ENCODE measurements at regions not wholly inside any gene's neighbourhood (a gene's known extent, or its start where the extent isn't known, plus 50 kb on each side); places are given as distances from the start of the nearest gene placed in this dataset.

- peak in 2 of 35 experiments; percentile 19 to 23 for DNase-seq
- Histone ChIP-seq H3K4me1 (ENCODE audit: control insufficient read depth in 1 of 2, extremely low read depth in 1 of 2, insufficient read depth in 2 of 2, low read length in 2 of 2) (peaks cover 5 to 36% of the 10 kb centered on the region in 2 experiments), H3K9me3 (no peaks in the 10 kb centered on the region), H3K27ac (ENCODE audit: low read length) (peak overlapping the region; percentile 31), H3K4me3 (ENCODE audit: control insufficient read depth in 1 of 2, extremely low read depth in 1 of 2, low read length in 1 of 2) (no peak overlapping the region), H3K36me3 (ENCODE audit: control insufficient read depth in 2 of 2, extremely low read depth in 1 of 2, insufficient read depth in 1 of 2, low read length in 1 of 2) (no peaks in the 10 kb centered on the region), H3K27me3 (replicated peaks in 1 of 2; ENCODE audit: control insufficient read depth in 2 of 2, extremely low read depth in 1 of 2, insufficient read depth in 2 of 2, low read length in 1 of 2) (no peaks in the 10 kb centered on the region)
- Mint-ChIP-seq H3K4me1 (peaks cover 24 to 48% (median 46%) of the 10 kb centered on the region in 3 donors), H3K36me3 (no peaks in the 10 kb centered on the region), H3K27me3 (peaks cover 0 to 3% of the 10 kb centered on the region in 2 donors), H3K27ac (peak overlapping the region in 1 of 2 donors; percentile 39), H3K9me3 (no peaks in the 10 kb centered on the region), H3K4me3 (peak overlapping the region in 1 of 3 donors; percentile 22)
- CTCF ChIA-PET: no interaction called here
- no peak for ATAC-seq (replicated peaks in 1 of 4)
- WGBS (ENCODE audit: insufficient coverage): 82% methylated on average over 2 of the region's 9 CpGs
- POLR2A ChIA-PET: no interaction called here
These were observed 83.6 kb upstream of the XCR1 start for GRCh38 chr3:46110701-46111493.

- no peak overlapping the region for H3K4me3 ChIP-seq (ENCODE audit: control insufficient read depth in 1 of 2, extremely low read depth in 1 of 2, low read length in 1 of 2)
- no peaks in the 10 kb centered on the region for H3K9me3 ChIP-seq
- H3K36me3 ChIP-seq (ENCODE audit: control insufficient read depth in 2 of 2, extremely low read depth in 1 of 2, insufficient read depth in 1 of 2, low read length in 1 of 2): peaks cover 0 to 3% of the 10 kb centered on the region in 2 donors
- ATAC-seq (replicated peaks in 1 of 4) (no peak), DNase-seq (peak in 17 of 35 experiments; percentile 6 to 52 (median 27))
- peak overlapping the region; percentile 87 for H3K27ac ChIP-seq (ENCODE audit: low read length)
- H3K27me3 ChIP-seq (replicated peaks in 1 of 2; ENCODE audit: control insufficient read depth in 2 of 2, extremely low read depth in 1 of 2, insufficient read depth in 2 of 2, low read length in 1 of 2): no peaks in the 10 kb centered on the region
- ChIA-PET CTCF (interaction anchor here in 1 of 2 donors (0.5 kb wide), 1 partner anchor 1068 kb away, joined by 3 read pairs; no protein-coding TSS in a partner anchor), POLR2A (no interaction called here)
- Mint-ChIP-seq H3K27ac (peak overlapping the region; percentile 53 to 65), H3K9me3 (no peaks in the 10 kb centered on the region), H3K27me3 (peaks cover 0 to 3% of the 10 kb centered on the region in 2 donors), H3K4me3 (no peak overlapping the region), H3K4me1 (peaks cover 30 to 60% (median 55%) of the 10 kb centered on the region in 3 donors), H3K36me3 (no peaks in the 10 kb centered on the region)
- H3K4me1 ChIP-seq (ENCODE audit: control insufficient read depth in 1 of 2, extremely low read depth in 1 of 2, insufficient read depth in 2 of 2, low read length in 2 of 2): peaks cover 5 to 53% of the 10 kb centered on the region in 2 experiments
- 40% methylated on average over 2 of the region's 4 CpGs for WGBS (ENCODE audit: insufficient coverage)
These were observed 80.4 kb upstream of the XCR1 start for GRCh38 chr3:46107682-46108081.

- H3K27ac Mint-ChIP-seq: no peak overlapping the region
- Histone ChIP-seq H3K27me3 (replicated peaks in 1 of 2; ENCODE audit: control insufficient read depth in 2 of 2, extremely low read depth in 1 of 2, insufficient read depth in 2 of 2, low read length in 1 of 2) (no peaks in the 10 kb centered on the region), H3K9me3 (no peaks in the 10 kb centered on the region), H3K27ac (ENCODE audit: low read length) (peak overlapping the region; percentile 13), H3K36me3 (ENCODE audit: control insufficient read depth in 2 of 2, extremely low read depth in 1 of 2, insufficient read depth in 1 of 2, low read length in 1 of 2) (peaks cover 0 to 3% of the 10 kb centered on the region in 2 donors), H3K4me1 (ENCODE audit: control insufficient read depth in 1 of 2, extremely low read depth in 1 of 2, insufficient read depth in 2 of 2, low read length in 2 of 2) (peaks cover 5 to 46% of the 10 kb centered on the region in 2 experiments), H3K4me3 (ENCODE audit: control insufficient read depth in 1 of 2, extremely low read depth in 1 of 2, low read length in 1 of 2) (no peak overlapping the region)
- H3K27me3 Mint-ChIP-seq: peaks cover 0 to 3% of the 10 kb centered on the region in 2 donors
- ChIA-PET CTCF (interaction anchor here in 1 of 2 donors (1.0 kb wide), 1 partner anchor 263 kb away, joined by 3 read pairs; no protein-coding TSS in a partner anchor), POLR2A (no interaction called here)
- WGBS (ENCODE audit: insufficient coverage): 65% methylated on average over 2 of the region's 4 CpGs
- DNase-seq: no peak
- H3K4me1 Mint-ChIP-seq: peaks cover 34 to 54% (median 44%) of the 10 kb centered on the region in 3 donors
- peaks cover 6 to 9% (median 7%) of the 10 kb centered on the region in 3 donors for H3K9me3 Mint-ChIP-seq
- ATAC-seq (replicated peaks in 1 of 4): no peak
- H3K36me3 Mint-ChIP-seq: no peaks in the 10 kb centered on the region
- H3K4me3 Mint-ChIP-seq: no peak overlapping the region
These were observed 78.1 kb upstream of the XCR1 start for GRCh38 chr3:46105306-46105919.

GRCh38 chr3:46104706-46105105 is 77.4 kb upstream of the XCR1 start:
- Histone ChIP-seq H3K4me3 (ENCODE audit: control insufficient read depth in 1 of 2, extremely low read depth in 1 of 2, low read length in 1 of 2) (no peak overlapping the region), H3K4me1 (ENCODE audit: control insufficient read depth in 1 of 2, extremely low read depth in 1 of 2, insufficient read depth in 2 of 2, low read length in 2 of 2) (peaks cover 5 to 45% of the 10 kb centered on the region in 2 experiments), H3K36me3 (ENCODE audit: control insufficient read depth in 2 of 2, extremely low read depth in 1 of 2, insufficient read depth in 1 of 2, low read length in 1 of 2) (peaks cover 0 to 3% of the 10 kb centered on the region in 2 donors), H3K9me3 (no peaks in the 10 kb centered on the region), H3K27me3 (replicated peaks in 1 of 2; ENCODE audit: control insufficient read depth in 2 of 2, extremely low read depth in 1 of 2, insufficient read depth in 2 of 2, low read length in 1 of 2) (no peaks in the 10 kb centered on the region), H3K27ac (ENCODE audit: low read length) (no peak overlapping the region)
- ChIA-PET POLR2A (interaction anchor here (0.5 to 0.6 kb wide), 3 partner anchors 264 to 1124 kb away, joined by 3 read pairs; no protein-coding TSS in a partner anchor), CTCF (no interaction called here)
- H3K27me3 Mint-ChIP-seq: peaks cover 0 to 3% of the 10 kb centered on the region in 2 donors
- WGBS (ENCODE audit: insufficient coverage): 100% methylated on average over 1 of the region's 1 CpG
- H3K9me3 Mint-ChIP-seq: peaks cover 6 to 9% (median 7%) of the 10 kb centered on the region in 3 donors
- H3K4me1 Mint-ChIP-seq: peaks cover 34 to 55% (median 42%) of the 10 kb centered on the region in 3 donors
- H3K27ac Mint-ChIP-seq: no peak overlapping the region
- no peak for ATAC-seq (replicated peaks in 1 of 4)
- no peak overlapping the region for H3K4me3 Mint-ChIP-seq
- DNase-seq: no peak
- H3K36me3 Mint-ChIP-seq: no peaks in the 10 kb centered on the region

- Histone ChIP-seq H3K36me3 (ENCODE audit: control insufficient read depth in 2 of 2, extremely low read depth in 1 of 2, insufficient read depth in 1 of 2, low read length in 1 of 2) (peaks cover 0 to 3% of the 10 kb centered on the region in 2 donors), H3K4me3 (ENCODE audit: control insufficient read depth in 1 of 2, extremely low read depth in 1 of 2, low read length in 1 of 2) (no peak overlapping the region), H3K27me3 (replicated peaks in 1 of 2; ENCODE audit: control insufficient read depth in 2 of 2, extremely low read depth in 1 of 2, insufficient read depth in 2 of 2, low read length in 1 of 2) (no peaks in the 10 kb centered on the region), H3K4me1 (ENCODE audit: control insufficient read depth in 1 of 2, extremely low read depth in 1 of 2, insufficient read depth in 2 of 2, low read length in 2 of 2) (peaks cover 12 to 42% of the 10 kb centered on the region in 2 experiments), H3K27ac (ENCODE audit: low read length) (no peak overlapping the region), H3K9me3 (no peaks in the 10 kb centered on the region)
- DNase-seq: no peak
- POLR2A ChIA-PET: no interaction called here
- peaks cover 35 to 55% (median 40%) of the 10 kb centered on the region in 3 donors for H3K4me1 Mint-ChIP-seq
- no peak overlapping the region for H3K4me3 Mint-ChIP-seq
- no peaks in the 10 kb centered on the region for H3K36me3 Mint-ChIP-seq
- H3K27me3 Mint-ChIP-seq: no peaks in the 10 kb centered on the region
- H3K9me3 Mint-ChIP-seq: peaks cover 6 to 9% (median 7%) of the 10 kb centered on the region in 3 donors
- CTCF ChIA-PET: interaction anchor here (0.5 to 1.1 kb wide), 2 partner anchors 268 to 1538 kb away, joined by 5 to 6 read pairs; partner anchors contain the start of gene CCR5 (in 1 of the 2)
- no peak overlapping the region for H3K27ac Mint-ChIP-seq
- ATAC-seq (replicated peaks in 1 of 4): no peak
These were observed 75.5 kb upstream of the XCR1 start for GRCh38 chr3:46102780-46103130.

- no CpG with 5 or more reads among the region's 2 CpGs for WGBS (ENCODE audit: insufficient coverage)
These were observed 74.9 kb upstream of the XCR1 start for GRCh38 chr3:46102059-46102779.

More at GRCh38 chr3:46102059-46102779, 74.9 kb upstream of the XCR1 start:
- H3K9me3 Mint-ChIP-seq: peaks cover 6 to 9% (median 7%) of the 10 kb centered on the region in 3 donors
- ChIA-PET POLR2A (no interaction called here), CTCF (interaction anchor here in 1 of 2 donors (0.6 to 1.1 kb wide), 3 partner anchors 107 to 268 kb away, joined by 3 to 6 read pairs (median 5); partner anchors contain the start of gene CCR5)
- DNase-seq (peak in 7 of 35 experiments; percentile 21 to 53 (median 28)), ATAC-seq (replicated peaks in 1 of 4) (no peak)
- peaks cover 0 to 3% of the 10 kb centered on the region in 2 donors for H3K36me3 ChIP-seq (ENCODE audit: control insufficient read depth in 2 of 2, extremely low read depth in 1 of 2, insufficient read depth in 1 of 2, low read length in 1 of 2)
- H3K4me3 Mint-ChIP-seq: no peak overlapping the region
- H3K27ac ChIP-seq (ENCODE audit: low read length): no peak overlapping the region
- peaks cover 16 to 42% of the 10 kb centered on the region in 2 experiments for H3K4me1 ChIP-seq (ENCODE audit: control insufficient read depth in 1 of 2, extremely low read depth in 1 of 2, insufficient read depth in 2 of 2, low read length in 2 of 2)
- no peaks in the 10 kb centered on the region for H3K27me3 Mint-ChIP-seq
- H3K27me3 ChIP-seq (replicated peaks in 1 of 2; ENCODE audit: control insufficient read depth in 2 of 2, extremely low read depth in 1 of 2, insufficient read depth in 2 of 2, low read length in 1 of 2): no peaks in the 10 kb centered on the region
- H3K36me3 Mint-ChIP-seq: no peaks in the 10 kb centered on the region
- no peaks in the 10 kb centered on the region for H3K9me3 ChIP-seq
- H3K4me1 Mint-ChIP-seq: peaks cover 35 to 55% (median 41%) of the 10 kb centered on the region in 3 donors
- H3K27ac Mint-ChIP-seq: peak overlapping the region; percentile 16 to 64
- no peak overlapping the region for H3K4me3 ChIP-seq (ENCODE audit: control insufficient read depth in 1 of 2, extremely low read depth in 1 of 2, low read length in 1 of 2)
